GM21528 (cell line): ENCODE measurements at regions not wholly inside any gene's neighbourhood (a gene's known extent, or its start where the extent isn't known, plus 50 kb on each side); places are given as distances from the start of the nearest gene placed in this dataset.

Experiments
- ATAC-seq: cut with Tn5 transposase; IDR thresholded peaks from one replicate; pipeline ENCODE4 v1.9.1; 2021; ENCODE audit warnings: mild to moderate bottlenecking, moderate library complexity; ENCODE audit not compliant: unreplicated experiment, low FRiP score

GRCh38 chr13:109381546-109382180 lies 404.7 kb downstream of the IRS2 start:
- ATAC-seq: no peak

GRCh38 chr13:109380457-109380856 lies 405.9 kb downstream of the IRS2 start:
- ATAC-seq: no peak

- no peak for ATAC-seq
Observed at GRCh38 chr13:109379930-109380329, 406.5 kb downstream of the IRS2 start.

GRCh38 chr13:109376936-109377335 lies 409.4 kb downstream of the IRS2 start:
- ATAC-seq: no peak

GRCh38 chr13:109374609-109375200 lies 411.7 kb downstream of the IRS2 start:
- ATAC-seq: no peak

GRCh38 chr13:109372666-109373065 lies 413.7 kb downstream of the IRS2 start:
- no peak for ATAC-seq

GRCh38 chr13:109371066-109371465 lies 415.3 kb downstream of the IRS2 start:
- no peak for ATAC-seq

- no peak for ATAC-seq
Observed at GRCh38 chr13:109370496-109370895, 415.9 kb downstream of the IRS2 start.

- ATAC-seq: no peak
Observed at GRCh38 chr13:109369353-109370052, 416.9 kb downstream of the IRS2 start.

GRCh38 chr13:109368230-109368629 lies 418.2 kb downstream of the IRS2 start:
- no peak for ATAC-seq

GRCh38 chr13:109366525-109366924 lies 419.9 kb downstream of the IRS2 start:
- no peak for ATAC-seq

- no peak for ATAC-seq
Observed at GRCh38 chr13:109363431-109363830, 423.0 kb downstream of the IRS2 start.

GRCh38 chr13:109362616-109363015 lies 423.8 kb downstream of the IRS2 start:
- no peak for ATAC-seq

GRCh38 chr13:109361562-109362289 lies 424.7 kb downstream of the IRS2 start:
- no peak for ATAC-seq

GRCh38 chr13:109357751-109358471 lies 428.5 kb downstream of the IRS2 start:
- ATAC-seq: no peak

- no peak for ATAC-seq
Observed at GRCh38 chr13:109355875-109356434, 430.4 kb downstream of the IRS2 start.

- no peak for ATAC-seq
Observed at GRCh38 chr13:109355166-109355565, 431.2 kb downstream of the IRS2 start.

GRCh38 chr13:109351236-109351635 lies 435.1 kb downstream of the IRS2 start:
- no peak for ATAC-seq

GRCh38 chr13:109348519-109349258 lies 437.7 kb downstream of the IRS2 start:
- ATAC-seq: no peak

GRCh38 chr13:109346060-109346459 lies 440.3 kb downstream of the IRS2 start:
- no peak for ATAC-seq
